HG02943 (cell line): ENCODE measurements at regions not wholly inside any gene's neighbourhood (a gene's known extent, or its start where the extent isn't known, plus 50 kb on each side); places are given as distances from the start of the nearest gene placed in this dataset.
A peak's percentile ranks its signal among the peaks of the same experiment; 100 is the strongest.

Source experiments
- ATAC-seq: cut with Tn5 transposase; IDR thresholded peaks from one replicate; pipeline ENCODE4 v1.9.1; 2021; ENCODE audit warnings: mild to moderate bottlenecking, low read depth, moderate library complexity; ENCODE audit not compliant: unreplicated experiment

DNA sequence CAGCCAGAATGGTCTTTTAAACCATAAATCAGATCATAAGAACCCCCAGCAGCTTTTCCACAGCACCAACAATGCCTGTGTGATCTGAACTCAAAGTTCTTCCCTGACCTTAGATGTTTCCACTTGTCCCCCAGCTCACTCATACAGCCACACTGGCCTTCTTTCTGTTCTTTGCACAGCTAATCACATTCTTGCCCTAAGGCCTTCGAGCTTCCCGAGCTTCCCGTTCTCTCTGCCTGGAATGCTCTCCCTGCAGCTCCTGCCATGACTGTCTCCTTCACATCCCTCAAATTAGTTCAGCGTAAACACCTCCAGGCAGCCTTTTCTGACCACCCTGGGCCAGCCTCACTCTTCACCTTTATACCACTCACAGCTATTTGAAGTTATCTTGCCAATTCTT is 166.8 kb upstream of the NFE2L3 start:
- no peak for ATAC-seq

DNA sequence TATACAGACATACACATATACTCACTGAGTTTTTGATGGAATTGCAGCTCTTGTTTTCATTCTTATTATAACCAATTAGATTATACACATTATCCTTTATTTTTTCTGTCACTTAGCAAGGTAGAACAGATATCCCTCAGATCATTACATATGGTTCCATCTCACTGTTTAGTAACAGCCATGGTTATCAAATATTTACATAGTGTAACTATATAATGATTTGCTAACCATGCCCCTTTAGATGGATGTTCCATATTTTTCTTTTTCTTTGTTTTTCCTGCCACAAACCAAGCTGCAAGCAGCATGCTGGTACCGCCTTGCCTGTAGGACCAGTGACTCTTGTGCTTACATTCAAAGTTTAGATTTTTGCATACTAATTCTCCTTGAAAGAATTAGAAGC is 163.4 kb upstream of the NFE2L3 start:
- ATAC-seq = no peak

DNA sequence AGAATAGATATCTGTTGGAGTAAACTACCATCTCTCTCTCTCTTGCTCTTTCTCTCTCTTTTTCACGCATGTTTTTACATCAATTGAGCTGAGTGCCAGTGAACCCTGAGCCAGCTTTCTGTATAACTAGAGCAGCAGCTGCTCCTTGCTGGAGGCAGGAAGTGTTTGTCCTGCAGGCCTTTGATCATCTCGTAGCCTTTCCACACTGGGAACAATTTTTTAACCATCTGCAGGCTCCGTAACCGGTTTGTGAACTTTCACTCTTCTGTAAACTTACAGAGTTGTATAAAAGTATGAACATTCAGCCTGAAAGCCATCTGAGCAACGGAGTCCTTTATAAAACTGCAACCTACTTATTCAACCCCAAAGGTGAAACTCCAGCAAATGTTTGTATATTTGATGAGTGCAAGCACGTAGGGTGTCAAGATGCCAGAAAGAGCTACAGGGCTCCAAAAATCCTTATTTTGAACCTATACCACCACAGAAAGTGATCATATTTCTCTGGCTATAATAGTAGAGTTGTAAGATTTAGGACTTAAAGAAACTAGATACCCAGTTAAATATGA is 162.8 kb upstream of the NFE2L3 start:
- no peak for ATAC-seq

DNA sequence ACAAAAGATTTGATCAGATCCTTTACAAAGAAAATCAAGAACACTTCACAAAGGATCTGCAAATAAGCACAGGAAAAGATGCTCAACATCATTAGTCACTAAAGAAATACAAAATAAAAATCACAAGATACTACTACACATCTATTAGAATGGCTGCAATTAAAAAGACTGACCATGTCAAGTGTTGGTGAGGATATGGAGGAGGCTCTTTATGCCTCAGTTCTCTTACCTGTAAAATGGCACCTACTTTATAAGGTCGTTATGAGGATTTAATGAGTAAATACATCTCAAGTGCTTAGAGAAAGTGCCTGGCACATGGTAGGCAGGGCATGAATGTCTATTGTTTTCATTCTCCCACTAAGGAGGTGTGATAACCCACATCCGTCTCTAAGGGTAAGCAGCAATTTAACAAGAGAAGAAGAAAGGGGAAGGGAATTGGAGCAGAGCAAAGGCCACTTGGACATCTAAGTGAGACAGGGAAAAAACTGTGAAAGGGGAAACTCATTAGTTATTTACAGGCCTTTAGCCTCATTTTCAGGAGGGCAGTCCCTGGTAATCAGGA is 157.5 kb upstream of the NFE2L3 start:
- ATAC-seq = no peak

DNA sequence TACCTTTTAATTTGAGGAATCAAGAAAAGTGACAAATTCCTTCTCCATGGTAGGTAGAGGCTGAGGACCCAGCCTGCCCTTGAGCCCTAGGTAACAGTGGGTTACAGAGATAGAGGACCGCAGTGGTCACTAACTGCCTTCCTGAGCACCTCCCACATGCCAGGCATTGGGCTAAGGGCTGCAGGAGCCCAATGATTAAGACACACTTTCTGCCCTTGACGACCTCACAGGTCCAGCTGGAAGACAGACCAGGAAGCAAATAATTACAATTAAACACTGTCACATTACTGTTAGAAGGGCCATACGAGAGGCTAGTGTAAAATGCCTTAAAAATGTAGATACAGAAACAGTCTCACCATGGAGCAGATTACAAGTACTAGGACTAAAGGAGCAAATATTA is 156.8 kb upstream of the NFE2L3 start:
- no peak for ATAC-seq

DNA sequence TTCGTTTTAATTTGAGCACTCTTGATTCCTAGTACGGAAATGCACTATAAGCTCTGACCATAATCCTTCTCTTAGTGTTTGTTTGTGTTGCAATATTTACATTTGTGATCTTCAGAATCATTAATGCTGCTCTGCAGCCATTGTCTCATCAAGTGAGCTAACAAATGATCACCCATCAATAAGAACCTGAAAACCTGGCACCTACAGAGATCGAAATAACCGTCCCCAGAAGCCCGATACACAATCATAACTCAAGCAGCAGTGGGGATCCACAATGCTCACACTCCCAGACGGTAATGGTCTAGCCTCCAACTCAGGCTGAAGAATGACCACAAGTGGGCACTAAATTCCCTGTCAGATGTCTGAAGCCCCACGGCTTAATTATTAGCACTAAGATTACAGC is 156.0 kb upstream of the NFE2L3 start:
- ATAC-seq = no peak

DNA sequence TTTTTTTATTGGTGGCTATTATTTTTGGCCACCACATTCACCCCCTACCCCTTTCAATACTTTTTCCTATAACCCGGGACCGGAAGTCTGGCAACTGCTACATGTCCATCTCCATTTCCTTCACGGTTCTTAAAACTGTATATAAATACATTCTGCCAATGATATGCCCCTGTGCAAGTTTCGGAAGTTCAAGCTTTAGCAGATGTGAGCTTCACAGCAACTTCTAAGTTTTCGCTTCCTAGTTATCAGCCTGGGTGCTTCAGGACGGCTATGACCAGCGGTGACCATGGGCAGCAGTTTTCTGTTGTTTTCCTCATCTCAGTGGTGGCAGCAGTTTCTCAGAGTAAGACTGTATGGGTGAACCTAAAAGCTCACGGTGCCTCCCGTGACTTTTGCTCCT is 153.5 kb upstream of the NFE2L3 start:
- no peak for ATAC-seq

DNA sequence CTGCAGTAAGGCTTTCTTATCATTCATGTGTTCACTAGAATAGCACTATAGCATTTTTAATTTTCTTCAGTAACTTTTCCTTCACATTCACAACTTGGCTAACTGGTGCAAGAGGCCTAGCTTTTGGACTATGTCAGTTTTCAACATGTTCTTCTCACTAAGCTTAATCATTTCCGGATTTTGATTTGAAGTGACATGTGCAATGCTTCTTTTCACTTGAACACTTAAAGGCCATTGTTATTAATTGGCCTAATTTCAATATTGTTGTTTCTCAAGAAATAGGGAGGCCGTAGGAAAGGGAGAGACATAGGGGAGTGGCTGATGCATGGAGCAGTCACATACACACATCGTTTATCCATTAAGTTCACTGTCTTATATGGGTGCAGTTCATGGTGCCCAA is 151.2 kb upstream of the NFE2L3 start:
- ATAC-seq = no peak

DNA sequence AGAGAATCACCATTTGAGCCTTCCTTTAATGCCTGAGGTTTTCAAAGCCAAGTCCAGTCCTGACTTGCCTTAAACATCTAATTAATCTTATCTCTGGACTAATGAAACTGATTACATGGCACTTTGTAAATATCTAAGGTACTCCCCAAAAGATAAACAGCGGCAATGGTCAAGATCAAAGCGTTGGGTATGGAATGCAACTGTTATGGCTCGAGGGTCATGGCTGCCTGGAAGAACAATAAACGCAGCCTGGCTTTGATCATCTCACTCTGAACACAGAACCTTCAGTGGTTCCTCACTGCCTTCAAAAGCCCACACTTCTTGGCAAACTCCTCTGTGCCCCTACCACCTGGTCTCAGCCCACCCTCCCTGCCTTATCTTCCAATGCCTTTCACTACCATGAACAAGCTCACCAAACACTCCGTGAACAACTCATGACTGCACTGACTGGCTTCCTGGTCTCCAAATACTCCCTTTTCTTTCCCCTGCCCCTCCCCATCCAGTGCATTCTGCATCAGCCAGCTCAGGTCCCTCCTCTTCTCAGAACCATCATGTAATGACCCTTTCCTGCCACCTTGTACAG is 150.2 kb upstream of the NFE2L3 start:
- ATAC-seq = no peak

DNA sequence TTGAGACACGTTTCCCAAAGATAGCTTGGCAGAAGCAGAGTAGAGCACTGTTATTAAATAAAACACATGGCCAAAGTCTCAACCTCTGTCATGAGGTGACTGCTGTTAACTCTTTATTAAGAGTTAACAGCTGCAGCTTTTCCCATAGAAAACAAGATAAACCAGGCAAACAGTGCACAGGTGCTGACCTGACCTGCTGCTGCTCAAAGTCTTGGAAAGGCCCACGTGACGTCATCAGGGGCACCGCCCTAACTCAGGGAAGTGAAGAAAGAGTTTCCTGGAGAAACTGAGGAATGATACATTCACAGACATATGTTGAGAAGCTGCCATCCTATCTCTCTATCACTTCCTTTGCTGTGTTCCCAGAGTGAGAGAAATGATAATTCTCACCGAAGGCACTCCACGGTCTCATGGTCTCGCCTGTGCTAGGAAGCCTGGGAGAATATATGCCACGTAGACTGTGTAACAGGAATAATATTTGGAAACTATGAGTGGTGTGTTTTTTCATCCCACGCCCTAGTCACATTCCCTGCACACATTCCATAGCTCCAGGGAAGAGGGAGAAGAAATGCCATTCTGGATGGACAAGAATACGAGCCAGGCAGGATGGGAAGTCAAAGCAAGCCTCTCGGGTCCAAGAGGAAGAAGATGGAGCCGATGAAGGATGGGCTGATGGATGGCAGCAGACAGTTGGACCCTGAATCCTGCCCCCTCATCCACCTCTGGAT is 146.2 kb upstream of the NFE2L3 start:
- ATAC-seq = no peak

DNA sequence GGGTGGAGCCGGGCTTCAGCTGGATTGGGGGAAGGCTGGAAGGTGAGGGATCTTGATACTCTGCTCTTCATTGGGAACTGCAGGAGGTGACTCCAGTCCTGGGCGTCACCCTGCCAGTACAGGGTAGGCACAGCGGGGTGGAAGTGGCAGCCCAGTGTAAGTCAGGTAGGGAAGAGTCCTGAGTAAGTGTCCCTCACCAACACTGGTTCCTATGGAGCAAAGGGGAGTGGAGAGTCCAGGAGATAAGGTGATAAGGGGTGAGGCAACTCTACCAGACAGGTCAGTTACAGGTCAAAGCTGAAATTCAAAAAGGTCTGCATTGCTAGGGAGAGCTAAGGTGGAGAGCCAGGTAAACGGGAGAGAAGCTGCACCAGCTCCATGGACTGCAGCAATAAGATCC is 145.6 kb upstream of the NFE2L3 start:
- no peak for ATAC-seq

DNA sequence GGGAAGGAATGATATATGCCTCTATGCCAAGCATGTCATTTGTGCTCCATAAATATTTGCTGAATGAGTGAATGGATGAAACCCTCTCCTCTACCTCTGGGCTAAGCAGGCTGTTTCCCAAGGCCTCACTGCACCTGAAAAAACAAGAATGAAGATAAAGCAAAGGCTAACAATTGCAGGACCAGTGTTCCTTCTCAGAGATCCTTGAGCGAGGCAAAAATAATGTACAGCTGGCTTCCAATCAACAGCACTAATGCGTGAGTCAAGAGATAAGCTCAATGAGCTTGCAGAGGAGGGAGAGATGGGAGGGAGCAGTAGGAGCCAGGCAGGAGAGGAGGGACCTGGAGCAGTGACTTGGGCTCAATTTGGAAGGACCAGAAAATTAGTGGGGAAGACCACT is 144.5 kb upstream of the NFE2L3 start:
- no peak for ATAC-seq

DNA sequence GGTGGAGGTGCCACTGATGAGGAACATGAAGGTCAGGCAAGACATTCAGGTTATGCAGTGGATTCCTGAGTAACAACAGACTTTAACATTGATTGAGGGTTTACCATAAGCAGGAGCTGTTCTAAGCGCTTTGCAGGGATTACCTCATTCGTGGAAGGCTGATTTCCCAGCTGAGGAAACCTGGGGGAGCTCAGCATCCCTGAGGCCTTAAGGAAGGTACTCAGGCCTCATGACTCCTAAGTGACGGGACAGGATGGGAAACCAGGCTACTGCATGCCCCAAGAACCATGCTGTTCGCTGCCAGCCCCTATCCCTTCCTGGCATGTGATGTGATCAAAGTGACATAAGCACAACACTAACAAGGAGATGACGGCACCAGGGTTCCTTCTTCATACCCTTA is 143.6 kb upstream of the NFE2L3 start:
- ATAC-seq = no peak

DNA sequence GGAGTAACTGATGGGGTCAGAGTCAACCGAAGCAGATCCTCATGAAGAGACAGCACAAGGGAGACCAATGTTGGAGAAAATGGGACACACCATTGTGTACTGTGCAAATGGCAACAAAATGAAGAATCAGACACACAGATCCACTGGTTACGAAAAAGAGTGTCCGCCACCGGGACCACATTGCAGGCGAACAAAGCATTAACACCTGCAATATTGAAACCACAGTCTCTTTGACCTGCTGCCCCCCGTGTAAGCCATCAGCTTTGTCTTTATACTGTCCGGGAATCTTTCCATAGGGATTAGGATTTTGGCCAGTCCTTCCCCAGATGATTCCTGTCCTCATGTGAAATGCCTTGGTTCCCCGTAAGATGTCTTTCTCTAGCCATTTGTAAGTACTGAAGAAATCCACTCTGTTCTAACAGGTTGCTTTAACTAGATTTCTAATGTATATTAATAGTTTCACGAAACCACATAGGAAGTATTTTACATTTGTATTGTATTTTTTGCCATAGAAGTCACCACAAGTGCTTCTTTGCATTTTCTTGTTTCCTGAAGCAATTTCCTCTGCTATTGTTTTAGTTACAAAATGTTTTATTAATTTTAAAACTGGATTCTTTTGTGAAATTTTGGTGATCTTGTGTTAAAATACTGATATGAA is 140.8 kb upstream of the NFE2L3 start:
- ATAC-seq = peak; percentile 73

DNA sequence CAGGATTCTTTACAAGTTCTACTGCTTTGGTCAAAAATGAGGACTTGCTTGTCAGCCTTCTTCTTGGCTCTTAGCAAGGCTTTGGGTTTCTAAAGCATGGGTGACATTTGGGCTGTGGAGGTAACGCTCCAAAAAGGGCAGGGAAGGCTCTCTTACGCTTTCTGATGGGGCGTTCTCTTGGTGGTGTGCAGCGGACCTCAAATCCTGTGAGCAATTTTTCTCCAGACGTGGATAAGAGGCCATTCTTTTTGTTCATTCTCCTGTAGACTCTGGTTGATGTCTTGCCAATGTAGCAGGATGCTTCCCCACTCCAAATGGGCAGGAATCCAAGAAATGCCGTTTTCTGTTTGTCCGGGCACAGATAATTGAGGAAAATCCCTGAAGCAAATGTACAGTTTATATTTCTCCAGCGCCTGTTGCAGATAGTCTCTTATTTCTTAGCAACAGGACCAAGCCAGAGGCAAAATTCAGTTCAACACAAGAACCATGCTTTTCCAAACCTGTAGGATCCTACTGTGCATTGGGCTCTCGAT is 138.4 kb upstream of the NFE2L3 start:
- no peak for ATAC-seq

DNA sequence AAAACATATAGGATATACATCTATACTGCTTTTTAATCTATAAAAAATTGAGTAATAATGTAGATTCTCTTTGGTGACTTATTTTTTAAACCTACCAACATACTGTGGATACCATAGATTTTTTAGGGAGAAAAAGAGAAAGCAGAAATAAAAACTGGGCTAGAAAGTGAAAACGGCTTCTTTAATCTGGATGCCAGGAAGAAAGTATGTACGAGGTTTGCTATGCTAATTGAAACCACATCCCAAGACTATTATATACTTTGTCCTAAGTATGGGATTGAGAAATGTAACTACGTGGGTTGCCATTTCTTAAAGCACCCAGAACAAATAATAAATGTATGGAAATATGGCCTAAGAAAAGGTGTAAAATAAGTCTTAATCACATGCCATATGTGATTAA is 129.0 kb upstream of the NFE2L3 start:
- ATAC-seq = no peak

DNA sequence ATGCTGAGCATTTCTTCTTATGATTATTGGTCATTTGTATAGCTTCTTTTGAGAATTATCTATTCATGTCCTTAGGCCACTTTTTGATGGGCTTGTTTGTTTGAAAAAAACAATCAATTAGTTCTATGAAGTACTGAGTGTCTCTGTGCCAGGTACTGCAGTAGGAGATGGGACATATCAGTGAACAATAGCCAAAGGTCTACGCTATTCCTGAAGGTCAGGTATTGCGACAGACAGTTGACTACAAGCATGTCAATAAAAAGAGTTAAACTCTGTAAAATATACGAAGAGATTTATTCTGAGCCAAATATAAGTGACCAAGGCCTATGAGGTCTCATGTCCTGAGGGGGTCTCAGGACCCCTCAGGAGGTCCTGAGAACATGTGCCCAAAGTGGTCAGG is 122.1 kb upstream of the NFE2L3 start:
- ATAC-seq = no peak

DNA sequence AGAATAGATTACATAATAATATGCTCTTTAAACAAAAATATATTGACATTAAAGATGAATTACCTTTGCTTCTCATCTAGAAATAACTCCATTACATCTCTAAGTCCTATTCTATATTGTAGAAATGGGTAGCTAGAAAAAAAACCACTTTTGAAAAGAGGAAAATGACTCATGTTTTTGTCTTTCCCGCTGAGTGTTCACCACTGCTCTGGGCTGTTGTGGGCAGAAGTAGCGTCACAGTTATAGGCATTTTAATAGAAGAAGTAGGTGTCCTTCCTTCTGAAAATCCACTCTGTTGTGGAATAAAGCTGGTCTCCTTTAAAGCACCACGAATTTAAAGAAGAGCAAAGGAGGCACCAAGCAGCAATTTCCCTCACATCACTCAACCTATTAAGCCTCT is 117.6 kb upstream of the NFE2L3 start:
- ATAC-seq = no peak

DNA sequence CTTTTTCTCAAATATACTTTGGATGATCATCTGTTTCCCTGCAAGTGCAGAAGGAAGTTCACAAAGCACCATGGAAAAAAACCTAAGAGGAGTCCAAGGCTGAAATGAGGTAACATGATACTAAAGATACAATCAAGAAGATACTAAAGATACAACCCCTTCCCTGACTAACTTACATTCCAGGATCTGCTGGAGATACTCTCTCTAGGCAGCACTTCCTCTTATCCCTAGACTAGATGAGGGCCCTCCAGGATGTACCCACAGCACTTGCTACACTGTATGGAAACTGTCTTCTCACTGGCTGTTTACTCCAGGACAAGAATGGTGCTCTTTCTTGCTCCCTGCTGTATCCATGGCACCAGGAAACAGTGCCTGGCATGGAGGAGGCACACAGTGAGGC is 116.4 kb upstream of the NFE2L3 start:
- ATAC-seq = no peak

DNA sequence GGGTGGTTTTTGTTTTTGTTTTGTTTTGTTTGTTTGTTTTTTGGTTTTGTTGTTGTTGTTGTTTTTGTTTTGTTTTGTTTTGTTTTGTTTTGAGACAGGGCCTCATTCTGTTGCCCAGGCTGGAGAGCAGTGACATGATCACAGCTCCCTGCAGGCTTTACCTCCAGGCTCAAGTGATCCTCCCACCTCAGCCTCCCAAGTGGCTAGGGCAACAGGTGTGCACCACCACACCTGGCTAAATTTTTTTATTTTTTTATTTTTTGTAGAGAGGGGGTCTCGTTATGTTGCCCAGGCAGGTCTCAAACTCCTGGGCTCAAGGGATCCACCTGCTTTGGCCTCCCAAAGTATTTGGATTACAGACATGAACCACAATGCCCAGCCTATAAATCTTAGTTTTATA is 115.9 kb upstream of the NFE2L3 start:
- no peak for ATAC-seq
